GM13976 (cell line): ENCODE measurements at regions not wholly inside any gene's neighbourhood (a gene's known extent, or its start where the extent isn't known, plus 50 kb on each side); places are given as distances from the start of the nearest gene placed in this dataset.
"Not testable (repeated sequence)": the region's sequence is repeated elsewhere in the genome, so short reads cannot be mapped to it uniquely, and the experiment has no call there.

ENCODE experiments used
- DNase-seq: peaks from one replicate; pipeline ENCODE4 v3.0.0; 2012; ENCODE audit warnings: low spot score
- in situ Hi-C: fragments of 300-500 bp; cut with MboI; formaldehyde crosslinking; loops from one replicate; pipeline ENCODE4 v1.12.0; 2022; ENCODE audit warnings: low sequenced_read_pairs, mixed read lengths, inconsistent platforms; ENCODE audit not compliant: unreplicated experiment
- TF ChIP-seq, protein P1 (sequence below): IDR thresholded peaks from 2 replicates; pipeline ENCODE4 v1.5.1; 2012; ENCODE audit warnings: borderline replicate concordance, mild to moderate bottlenecking; ENCODE audit not compliant: insufficient read depth; ENCODE audit errors: extremely low read depth, missing control alignments, control extremely low read depth

GRCh38 chr4:103272174-103272573 lies 74.0 kb upstream of the CENPE start:
- in situ Hi-C loops = no loop called here
- no peak for DNase-seq
- TF ChIP-seq, protein P1, sequence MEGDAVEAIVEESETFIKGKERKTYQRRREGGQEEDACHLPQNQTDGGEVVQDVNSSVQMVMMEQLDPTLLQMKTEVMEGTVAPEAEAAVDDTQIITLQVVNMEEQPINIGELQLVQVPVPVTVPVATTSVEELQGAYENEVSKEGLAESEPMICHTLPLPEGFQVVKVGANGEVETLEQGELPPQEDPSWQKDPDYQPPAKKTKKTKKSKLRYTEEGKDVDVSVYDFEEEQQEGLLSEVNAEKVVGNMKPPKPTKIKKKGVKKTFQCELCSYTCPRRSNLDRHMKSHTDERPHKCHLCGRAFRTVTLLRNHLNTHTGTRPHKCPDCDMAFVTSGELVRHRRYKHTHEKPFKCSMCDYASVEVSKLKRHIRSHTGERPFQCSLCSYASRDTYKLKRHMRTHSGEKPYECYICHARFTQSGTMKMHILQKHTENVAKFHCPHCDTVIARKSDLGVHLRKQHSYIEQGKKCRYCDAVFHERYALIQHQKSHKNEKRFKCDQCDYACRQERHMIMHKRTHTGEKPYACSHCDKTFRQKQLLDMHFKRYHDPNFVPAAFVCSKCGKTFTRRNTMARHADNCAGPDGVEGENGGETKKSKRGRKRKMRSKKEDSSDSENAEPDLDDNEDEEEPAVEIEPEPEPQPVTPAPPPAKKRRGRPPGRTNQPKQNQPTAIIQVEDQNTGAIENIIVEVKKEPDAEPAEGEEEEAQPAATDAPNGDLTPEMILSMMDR = no peak

DNA sequence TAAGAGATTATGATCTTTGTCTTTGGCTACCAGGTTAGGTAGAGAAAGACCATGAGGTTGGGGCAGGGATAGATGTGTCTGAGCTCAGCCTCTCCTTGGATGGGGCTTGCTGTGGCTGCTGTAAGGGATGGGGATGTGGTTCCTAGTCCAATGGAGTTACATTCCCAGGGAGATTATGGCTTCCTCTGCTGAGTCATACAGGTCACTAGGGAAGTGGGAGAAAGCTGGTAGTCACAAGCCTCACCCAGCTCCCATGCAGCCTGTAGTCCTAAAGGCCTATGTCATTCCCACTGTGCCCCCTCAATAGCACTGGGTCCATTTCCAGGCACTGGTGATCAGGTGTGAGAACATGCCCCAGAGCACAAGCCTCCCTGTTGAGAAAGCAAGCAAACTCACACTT lies 70.6 kb upstream of the CENPE start:
- no peak for DNase-seq
- TF ChIP-seq, protein P1 = no peak
- in situ Hi-C loops = no loop called here

DNA sequence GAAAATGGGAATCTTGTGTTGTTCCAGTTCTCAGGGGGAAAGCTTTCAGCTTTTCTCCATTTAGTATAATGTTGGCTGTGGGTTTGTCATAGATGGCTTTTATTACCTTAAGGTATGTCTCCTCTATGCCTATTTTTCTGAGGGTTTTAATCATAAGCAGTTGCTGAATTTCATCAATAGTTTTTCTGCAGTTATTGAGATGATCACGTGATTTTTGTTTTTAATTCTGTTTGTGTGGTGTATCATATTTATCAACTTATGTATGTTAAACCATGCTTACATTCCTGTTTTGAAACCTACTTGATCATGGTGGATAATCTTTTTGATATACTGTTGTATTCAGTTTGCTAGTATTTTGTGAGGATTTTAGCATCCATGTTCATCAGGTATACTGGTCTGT lies 66.8 kb upstream of the CENPE start:
- no peak for DNase-seq
- in situ Hi-C loops = no loop called here
- TF ChIP-seq, protein P1 = no peak

DNA sequence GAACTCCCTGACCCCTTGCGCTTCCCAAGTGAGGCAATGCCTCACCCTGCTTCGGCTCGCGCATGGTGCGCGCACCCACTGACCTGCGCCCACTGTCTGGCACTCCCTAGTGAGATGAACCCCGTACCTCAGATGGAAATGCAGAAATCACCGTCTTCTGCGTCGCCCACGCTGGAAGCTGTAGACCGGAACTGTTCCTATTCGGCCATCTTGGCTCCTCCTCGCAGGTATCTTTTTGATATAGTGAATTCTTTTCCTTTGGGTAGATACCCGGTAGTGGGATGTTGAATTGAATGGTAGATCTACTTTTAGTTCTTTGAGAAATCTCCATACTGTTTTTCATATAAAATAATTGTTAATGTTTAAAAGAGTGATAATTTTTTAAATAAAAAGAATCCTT lies 57.9 kb upstream of the CENPE start:
- in situ Hi-C loops, DNase-seq: not testable (repeated sequence)
